Choroid plexus epithelial cell (primary cell): ENCODE measurements at regions not wholly inside any gene's neighbourhood (a gene's known extent, or its start where the extent isn't known, plus 50 kb on each side); places are given as distances from the start of the nearest gene placed in this dataset.

Experiments
- DNase-seq: peaks from one replicate; pipeline ENCODE4 v3.0.0-alpha.2; 2010; ENCODE audit warnings: low read depth
- H3K4me3 ChIP-seq: 2 replicates; pipeline ENCODE4 v1.5.1; 2011; ENCODE audit warnings: low read depth, mild to moderate bottlenecking, control low read depth, low read length, moderate library complexity
- CTCF ChIP-seq: conservative IDR thresholded peaks from 2 replicates; pipeline ENCODE4 v1.5.1; 2011; ENCODE audit warnings: low read depth, mild to moderate bottlenecking, control low read depth, inconsistent platforms, low read length, moderate library complexity

GRCh38 chr1:90414201-90414600 lies 302.9 kb downstream of the BARHL2 start:
- no peak overlapping the region for H3K4me3 ChIP-seq
- TF ChIP-seq CTCF = no peak
- DNase-seq = no peak

- H3K4me3 ChIP-seq = no peak overlapping the region
- no peak for DNase-seq
- no peak for TF ChIP-seq CTCF
Measured at GRCh38 chr1:90413519-90413918, 303.6 kb downstream of the BARHL2 start.

- no peak overlapping the region for H3K4me3 ChIP-seq
- no peak for DNase-seq
- no peak for TF ChIP-seq CTCF
Measured at GRCh38 chr1:90412563-90412962, 304.5 kb downstream of the BARHL2 start.

DNA sequence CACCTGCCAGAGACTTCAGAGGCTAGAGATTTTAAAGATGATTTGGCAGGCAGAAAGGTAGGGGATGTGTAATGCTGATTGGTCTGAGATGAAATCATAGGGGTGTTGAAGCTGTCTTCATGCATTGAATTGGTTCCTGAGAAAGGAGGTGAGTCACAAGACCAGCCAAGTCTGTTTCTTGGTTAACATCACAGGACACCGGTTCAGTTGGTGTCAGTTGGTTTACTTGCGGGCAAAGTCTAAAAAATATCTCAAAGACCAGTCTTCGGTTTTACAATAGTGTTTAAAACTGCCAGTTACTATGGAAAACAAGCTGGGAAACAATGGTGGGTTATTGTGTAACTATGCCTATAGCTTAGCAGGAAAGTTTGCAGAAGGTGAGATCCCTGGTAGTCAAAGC lies 305.9 kb downstream of the BARHL2 start:
- no peak for TF ChIP-seq CTCF
- no peak overlapping the region for H3K4me3 ChIP-seq
- DNase-seq = no peak

DNA sequence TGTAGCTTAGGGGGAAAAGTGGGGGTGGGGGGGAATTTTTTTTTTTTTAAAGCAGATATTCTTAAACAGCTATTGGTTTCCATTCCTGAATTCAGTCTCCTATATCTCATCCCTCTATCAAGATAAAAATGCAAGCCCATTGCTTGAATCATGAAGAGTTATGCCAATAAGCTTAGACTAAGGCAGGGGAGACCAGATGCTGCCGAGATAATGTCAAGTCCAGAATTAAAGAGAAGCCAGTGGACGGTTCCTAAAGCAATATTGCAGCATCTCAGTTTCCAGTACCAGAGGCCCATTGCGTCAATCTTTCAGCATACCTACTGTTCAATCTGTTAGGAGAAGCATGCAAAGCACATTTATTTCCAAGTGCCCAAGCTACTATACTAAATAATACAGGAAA lies 309.4 kb downstream of the BARHL2 start:
- no peak overlapping the region for H3K4me3 ChIP-seq
- no peak for DNase-seq
- no peak for TF ChIP-seq CTCF

- H3K4me3 ChIP-seq = no peak overlapping the region
- DNase-seq = no peak
- no peak for TF ChIP-seq CTCF
Measured at GRCh38 chr1:90405726-90406125, 311.4 kb downstream of the BARHL2 start.

- DNase-seq = peak; percentile 94
- H3K4me3 ChIP-seq = no peak overlapping the region
- no peak for TF ChIP-seq CTCF
Measured at GRCh38 chr1:90402893-90403849, 313.9 kb downstream of the BARHL2 start.
